PC-9 (cell line): ENCODE measurements at regions not wholly inside any gene's neighbourhood (a gene's known extent, or its start where the extent isn't known, plus 50 kb on each side); places are given as distances from the start of the nearest gene placed in this dataset.

ENCODE experiments used
- BruUV-seq: library from RNA; stranded (reverse); fragments of 400-500 nt; replicated peaks from 2 replicates; lab custom pipeline; 2021; lab: Mats Ljungman, UMichigan
- CTCF ChIA-PET: fragments of 300-600 bp; sonication (Branson Sonifier 250); formaldehyde crosslinking; loops from one replicate; lab custom pipeline; 2022; ENCODE audit warnings: antibody characterized with exemption; lab: Charles Lee
- POLR2A ChIA-PET: fragments of 300-600 bp; sonication (Branson Sonifier 250); formaldehyde crosslinking; loops from one replicate; lab custom pipeline; 2022; ENCODE audit warnings: antibody characterized with exemption; ENCODE audit not compliant: unreplicated experiment; lab: Charles Lee
- DNase-seq, 2 experiments: peaks; one replicate each; pipeline versions ENCODE4 v3.0.0 to v3.0.0-alpha.2; 2015 to 2022; ENCODE audit warnings: mixed read lengths in 1 of 2
- H2AFZ ChIP-seq: fragments of 200-600 bp; sonication (generic); 2 replicates; pipeline ENCODE4 v1.8.1; 2017; ENCODE audit warnings: antibody characterized with exemption
- H3F3A ChIP-seq: fragments of 200-600 bp; sonication (generic); 2 replicates; pipeline ENCODE4 v1.8.1; 2017; ENCODE audit warnings: antibody characterized with exemption, mild to moderate bottlenecking, low read depth; ENCODE audit not compliant: insufficient read depth
- H3K27ac ChIP-seq: fragments of 200-600 bp; sonication (generic); 2 replicates; pipeline ENCODE4 v1.6.1; 2016; ENCODE audit warnings: mixed run types
- H3K27me3 ChIP-seq: fragments of 200-600 bp; sonication (generic); 2 replicates; pipeline ENCODE4 v1.6.1; 2016; ENCODE audit warnings: low read depth, mixed run types; ENCODE audit not compliant: insufficient read depth
- H3K36me3 ChIP-seq: fragments of 200-600 bp; sonication (generic); 2 replicates; pipeline ENCODE4 v1.6.1; 2016; ENCODE audit warnings: low read depth, mixed run types
- H3K4me1 ChIP-seq: fragments of 200-600 bp; sonication (generic); replicated peaks from 2 replicates; pipeline ENCODE4 v1.6.1; 2016; ENCODE audit warnings: mixed run types; ENCODE audit not compliant: insufficient read depth
- H3K4me2 ChIP-seq: fragments of 200-600 bp; sonication (generic); 2 replicates; pipeline ENCODE4 v1.6.1; 2017; ENCODE audit warnings: mixed run types
- H3K4me3 ChIP-seq: fragments of 200-600 bp; sonication (generic); 2 replicates; pipeline ENCODE4 v1.6.1; 2016; ENCODE audit warnings: mixed run types
- H3K79me2 ChIP-seq: fragments of 200-600 bp; sonication (generic); 2 replicates; pipeline ENCODE4 v1.6.1; 2017; ENCODE audit warnings: low read depth, mixed run types
- H3K9me2 ChIP-seq: fragments of 200-600 bp; sonication (generic); 2 replicates; pipeline ENCODE4 v1.8.1; 2017; ENCODE audit warnings: mild to moderate bottlenecking; ENCODE audit not compliant: insufficient read depth
- H3K9me3 ChIP-seq: fragments of 200-600 bp; sonication (generic); 2 replicates; pipeline ENCODE4 v1.8.1; 2016; ENCODE audit warnings: low read depth; ENCODE audit not compliant: insufficient read depth
- H4K20me1 ChIP-seq: fragments of 200-600 bp; sonication (generic); 2 replicates; pipeline ENCODE4 v1.8.1; 2017; ENCODE audit not compliant: insufficient read depth
- EZH2 ChIP-seq: fragments of 200-600 bp; sonication (generic); IDR thresholded peaks from 2 replicates; pipeline ENCODE4 v1.8.0; 2017; ENCODE audit warnings: antibody characterized with exemption, low read depth
- intact Hi-C: fragments of 100-400 bp; cut with micrococcal nuclease; formaldehyde crosslinking; loops from one replicate; pipeline ENCODE4 v1.10.0; 2022; ENCODE audit not compliant: unreplicated experiment
- TF ChIP-seq, protein P1 (sequence below): fragments of 200-600 bp; sonication (generic); conservative IDR thresholded peaks from 2 replicates; pipeline ENCODE4 v1.6.1; 2017; ENCODE audit warnings: mixed run types, antibody characterized with exemption, mild to moderate bottlenecking, moderate library complexity

DNA sequence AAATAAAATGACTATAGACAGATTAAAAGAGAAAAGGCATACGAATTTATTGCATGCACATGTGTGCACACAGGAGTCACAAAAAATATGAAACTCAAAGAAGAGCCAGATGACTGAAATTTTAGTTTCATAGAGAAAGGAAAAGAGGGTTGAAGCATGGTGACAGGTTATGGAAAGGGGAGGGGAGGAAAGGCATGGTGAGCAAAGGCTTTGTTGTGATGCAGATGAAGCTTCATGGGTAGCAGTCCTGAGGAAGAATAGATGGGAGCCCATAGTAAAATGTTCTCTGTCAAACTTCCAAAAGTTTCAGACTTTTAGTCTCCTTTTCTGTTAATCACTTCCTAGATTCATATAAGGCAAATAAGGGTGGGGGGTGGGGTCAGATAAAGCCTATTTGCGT lies 612.7 kb upstream of the ATP2B1 start:
- H3K4me3 ChIP-seq, result no peak overlapping the region
- H3K4me2 ChIP-seq, result no peak overlapping the region
- ChIA-PET CTCF (no interaction called here), POLR2A (no interaction called here)
- no peak overlapping the region for H3K27ac ChIP-seq
- TF ChIP-seq, protein P1, sequence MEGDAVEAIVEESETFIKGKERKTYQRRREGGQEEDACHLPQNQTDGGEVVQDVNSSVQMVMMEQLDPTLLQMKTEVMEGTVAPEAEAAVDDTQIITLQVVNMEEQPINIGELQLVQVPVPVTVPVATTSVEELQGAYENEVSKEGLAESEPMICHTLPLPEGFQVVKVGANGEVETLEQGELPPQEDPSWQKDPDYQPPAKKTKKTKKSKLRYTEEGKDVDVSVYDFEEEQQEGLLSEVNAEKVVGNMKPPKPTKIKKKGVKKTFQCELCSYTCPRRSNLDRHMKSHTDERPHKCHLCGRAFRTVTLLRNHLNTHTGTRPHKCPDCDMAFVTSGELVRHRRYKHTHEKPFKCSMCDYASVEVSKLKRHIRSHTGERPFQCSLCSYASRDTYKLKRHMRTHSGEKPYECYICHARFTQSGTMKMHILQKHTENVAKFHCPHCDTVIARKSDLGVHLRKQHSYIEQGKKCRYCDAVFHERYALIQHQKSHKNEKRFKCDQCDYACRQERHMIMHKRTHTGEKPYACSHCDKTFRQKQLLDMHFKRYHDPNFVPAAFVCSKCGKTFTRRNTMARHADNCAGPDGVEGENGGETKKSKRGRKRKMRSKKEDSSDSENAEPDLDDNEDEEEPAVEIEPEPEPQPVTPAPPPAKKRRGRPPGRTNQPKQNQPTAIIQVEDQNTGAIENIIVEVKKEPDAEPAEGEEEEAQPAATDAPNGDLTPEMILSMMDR, result no peak
- TF ChIP-seq EZH2, result no peak
- H4K20me1 ChIP-seq, result no peaks in the 10 kb centered on the region
- intact Hi-C loops, result no loop called here
- H3K9me2 ChIP-seq, result no peaks in the 10 kb centered on the region
- no peaks in the 10 kb centered on the region for H3K27me3 ChIP-seq
- DNase-seq, result no peak
- no peaks in the 10 kb centered on the region for H3K36me3 ChIP-seq
- BruUV-seq, result no TSS peak
- no peaks in the 10 kb centered on the region for H3K9me3 ChIP-seq
- no peaks in the 10 kb centered on the region for H3K4me1 ChIP-seq
- no peak overlapping the region for H2AFZ ChIP-seq
- H3K79me2 ChIP-seq, result no peaks in the 10 kb centered on the region
- H3F3A ChIP-seq, result no peaks in the 10 kb centered on the region; the same call in 1 of the 2 replicates

DNA sequence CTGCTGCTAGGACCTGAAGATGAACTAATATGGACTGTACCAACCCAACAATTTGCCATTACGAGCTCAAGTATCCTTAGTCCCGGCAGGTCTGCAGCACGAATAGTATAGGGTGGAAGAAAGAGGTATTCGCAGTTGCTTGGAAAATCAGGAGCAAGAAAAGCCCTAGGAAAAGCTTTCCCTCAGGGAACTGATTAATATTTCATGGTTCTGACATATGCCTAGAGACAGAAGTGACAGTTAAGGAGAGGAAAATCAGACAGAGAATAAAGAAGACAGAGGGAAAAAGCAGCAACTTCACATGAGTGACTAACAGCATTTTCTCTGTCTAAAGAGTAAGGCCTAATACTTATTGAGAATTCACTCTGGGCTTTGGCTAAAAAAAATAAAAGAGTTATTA lies 602.9 kb upstream of the ATP2B1 start:
- Histone ChIP-seq H3K79me2 (no peaks in the 10 kb centered on the region), H2AFZ (no peak overlapping the region), H4K20me1 (no peaks in the 10 kb centered on the region), H3K4me3 (no peak overlapping the region), H3F3A (no peaks in the 10 kb centered on the region), H3K9me2 (peaks cover 4% of the 10 kb centered on the region; the same call in 1 of the 2 replicates), H3K36me3 (no peaks in the 10 kb centered on the region), H3K9me3 (no peaks in the 10 kb centered on the region), H3K4me1 (no peaks in the 10 kb centered on the region), H3K27ac (no peak overlapping the region), H3K4me2 (no peak overlapping the region), H3K27me3 (no peaks in the 10 kb centered on the region)
- TF ChIP-seq, protein P1, result no peak
- no peak for TF ChIP-seq EZH2
- intact Hi-C loops, result no loop called here
- POLR2A ChIA-PET, result no interaction called here
- CTCF ChIA-PET, result no interaction called here
- no TSS peak for BruUV-seq
- no peak for DNase-seq

GRCh38 chr12:90305379-90305778 lies 596.7 kb upstream of the ATP2B1 start:
- H3K9me2 ChIP-seq, result no peaks in the 10 kb centered on the region
- no peaks in the 10 kb centered on the region for H3K79me2 ChIP-seq
- peak overlapping the region; percentile 12 for H3K4me2 ChIP-seq
- DNase-seq, result peak; percentile 18 to 49
- H3K4me1 ChIP-seq, result peaks cover 10% of the 10 kb centered on the region
- H4K20me1 ChIP-seq, result no peaks in the 10 kb centered on the region
- POLR2A ChIA-PET, result no interaction called here
- BruUV-seq, result no TSS peak
- no peaks in the 10 kb centered on the region for H3K36me3 ChIP-seq
- intact Hi-C loops, result no loop called here
- H2AFZ ChIP-seq, result peak overlapping the region; percentile 9; the same call in 1 of the 2 replicates
- H3K27ac ChIP-seq, result no peak overlapping the region
- CTCF ChIA-PET, result no interaction called here
- H3K9me3 ChIP-seq, result no peaks in the 10 kb centered on the region
- no peak overlapping the region for H3K4me3 ChIP-seq
- TF ChIP-seq, protein P1, result no peak
- TF ChIP-seq EZH2, result no peak
- no peaks in the 10 kb centered on the region for H3K27me3 ChIP-seq
- no peaks in the 10 kb centered on the region for H3F3A ChIP-seq
